D341Med (cell line): ENCODE measurements at regions not wholly inside any gene's neighbourhood (a gene's known extent, or its start where the extent isn't known, plus 50 kb on each side); places are given as distances from the start of the nearest gene placed in this dataset.
"Not testable (repeated sequence)": the region's sequence is repeated elsewhere in the genome, so short reads cannot be mapped to it uniquely, and the experiment has no call there.

ENCODE experiments used
- DNase-seq: peaks from one replicate; pipeline ENCODE4 v3.0.0; 2012; ENCODE audit warnings: low spot score

GRCh38 chrX:848386-848785 is 217.8 kb downstream of the SHOX start:
- DNase-seq: no peak

GRCh38 chrX:843306-843705 is 212.7 kb downstream of the SHOX start:
- no peak for DNase-seq

- no peak for DNase-seq
Measured at GRCh38 chrX:840556-840955, 210.0 kb downstream of the SHOX start.

GRCh38 chrX:838666-839065 is 208.1 kb downstream of the SHOX start:
- not testable (repeated sequence) for DNase-seq

GRCh38 chrX:835857-836256 is 205.3 kb downstream of the SHOX start:
- not testable (repeated sequence) for DNase-seq

- peak; percentile 1 for DNase-seq
Measured at GRCh38 chrX:830532-830931, 199.9 kb downstream of the SHOX start.

GRCh38 chrX:829145-829544 is 198.6 kb downstream of the SHOX start:
- DNase-seq: no peak

GRCh38 chrX:828411-828959 is 197.9 kb downstream of the SHOX start:
- DNase-seq: peak; percentile 3

GRCh38 chrX:826448-826847 is 195.9 kb downstream of the SHOX start:
- peak; percentile 6 for DNase-seq

- no peak for DNase-seq
Measured at GRCh38 chrX:825991-826390, 195.4 kb downstream of the SHOX start.

GRCh38 chrX:823073-823472 is 192.5 kb downstream of the SHOX start:
- not testable (repeated sequence) for DNase-seq

GRCh38 chrX:821327-822107 is 190.9 kb downstream of the SHOX start:
- no peak for DNase-seq

GRCh38 chrX:819684-820083 is 189.1 kb downstream of the SHOX start:
- DNase-seq: no peak

GRCh38 chrX:817759-818300 is 187.2 kb downstream of the SHOX start:
- no peak for DNase-seq

- not testable (repeated sequence) for DNase-seq
Measured at GRCh38 chrX:817147-817546, 186.6 kb downstream of the SHOX start.

GRCh38 chrX:816411-816810 is 185.8 kb downstream of the SHOX start:
- DNase-seq: no peak

- no peak for DNase-seq
Measured at GRCh38 chrX:810186-810585, 179.6 kb downstream of the SHOX start.

GRCh38 chrX:809081-809480 is 178.5 kb downstream of the SHOX start:
- no peak for DNase-seq

GRCh38 chrX:806586-806985 is 176.0 kb downstream of the SHOX start:
- no peak for DNase-seq

GRCh38 chrX:805988-806387 is 175.4 kb downstream of the SHOX start:
- no peak for DNase-seq

- no peak for DNase-seq
Measured at GRCh38 chrX:805103-805670, 174.6 kb downstream of the SHOX start.

GRCh38 chrX:802846-803245 is 172.3 kb downstream of the SHOX start:
- no peak for DNase-seq

- DNase-seq: no peak
Measured at GRCh38 chrX:799808-800207, 169.2 kb downstream of the SHOX start.
